Liver (tissue), 8 donors: ENCODE measurements at regions not wholly inside any gene's neighbourhood (a gene's known extent, or its start where the extent isn't known, plus 50 kb on each side); places are given as distances from the start of the nearest gene placed in this dataset.
A peak's percentile ranks its signal among the peaks of the same experiment; 100 is the strongest.

Experiments used
- DNase-seq: peaks from one replicate; pipeline ENCODE4 v3.0.0-alpha.2; 2017; ENCODE audit warnings: low spot score
- H3K27ac ChIP-seq, 2 donors: one replicate each; pipeline ENCODE4 v1.7.0; 2013; ENCODE audit warnings: inconsistent platforms in 2 of 2, low read length in 2 of 2, control low read depth in 1 of 2, low read depth in 1 of 2, mild to moderate bottlenecking in 1 of 2
- H3K27me3 ChIP-seq, 4 donors: one replicate each; pipeline versions ENCODE4 v1.6.1 to v1.7.0; 2013; ENCODE audit warnings: low read length in 3 of 4, inconsistent platforms in 1 of 4, mild to moderate bottlenecking in 1 of 4, moderate library complexity in 1 of 4; ENCODE audit not compliant: control insufficient read depth in 4 of 4, insufficient read depth in 4 of 4
- H3K36me3 ChIP-seq, 4 donors: one replicate each; pipeline versions ENCODE4 v1.6.1 to v1.7.0; 2013; ENCODE audit warnings: low read length in 3 of 4, mild to moderate bottlenecking in 3 of 4, low read depth in 1 of 4, moderate library complexity in 1 of 4; ENCODE audit not compliant: control insufficient read depth in 4 of 4, insufficient read depth in 3 of 4
- H3K4me1 ChIP-seq, 4 donors: one replicate each; pipeline versions ENCODE4 v1.6.1 to v1.7.0; 2013; ENCODE audit warnings: low read length in 3 of 4, mild to moderate bottlenecking in 3 of 4, moderate library complexity in 1 of 4; ENCODE audit not compliant: control insufficient read depth in 4 of 4, insufficient read depth in 4 of 4
- H3K4me3 ChIP-seq, 3 donors: one replicate each; pipeline versions ENCODE4 v1.6.1 to v1.7.0; 2013; ENCODE audit warnings: low read length in 3 of 3, control low read depth in 1 of 3, low read depth in 1 of 3, mild to moderate bottlenecking in 1 of 3
- H3K9ac ChIP-seq, 2 donors: one replicate each; pipeline ENCODE4 v1.7.0; 2013; ENCODE audit warnings: low read length in 2 of 2, mild to moderate bottlenecking in 2 of 2, moderate library complexity in 2 of 2, control low read depth in 1 of 2, low read depth in 1 of 2
- H3K9me3 ChIP-seq, 4 donors: one replicate each; pipeline versions ENCODE4 v1.6.1 to v1.7.0; 2013; ENCODE audit warnings: low read length in 3 of 4; ENCODE audit not compliant: control insufficient read depth in 4 of 4
- EGR1 ChIP-seq, 2 donors: IDR thresholded peaks; 2 replicates each; pipeline ENCODE4 v1.6.1; 2016 to 2018; ENCODE audit warnings: antibody characterized with exemption in 2 of 2, low read depth in 2 of 2
- FOXA1 ChIP-seq: IDR thresholded peaks from 2 replicates; pipeline ENCODE4 v1.6.1; 2016; ENCODE audit warnings: antibody characterized with exemption
- FOXA2 ChIP-seq: IDR thresholded peaks from 2 replicates; pipeline ENCODE4 v1.6.1; 2016; ENCODE audit warnings: antibody characterized with exemption
- GABPA ChIP-seq, 2 donors: IDR thresholded peaks in 1 of 2; conservative IDR thresholded peaks in 1 of 2; 2 replicates each; pipeline ENCODE4 v1.6.1; 2016; ENCODE audit warnings: antibody characterized with exemption in 2 of 2, mild to moderate bottlenecking in 1 of 2, moderate library complexity in 1 of 2
- HNF4A ChIP-seq, 2 donors: conservative IDR thresholded peaks; 2 replicates each; pipeline ENCODE4 v1.6.1; 2016; ENCODE audit warnings: antibody characterized with exemption in 2 of 2, mild to moderate bottlenecking in 2 of 2
- HNF4G ChIP-seq: IDR thresholded peaks from 2 replicates; pipeline ENCODE4 v1.6.1; 2016; ENCODE audit warnings: antibody characterized with exemption
- JUND ChIP-seq, 2 donors: IDR thresholded peaks; 2 replicates each; pipeline ENCODE4 v1.6.1; 2016; ENCODE audit warnings: antibody characterized with exemption in 2 of 2
- NR2F2 ChIP-seq: IDR thresholded peaks from 2 replicates; pipeline ENCODE4 v1.6.1; 2016; ENCODE audit warnings: antibody characterized with exemption
- RXRA ChIP-seq, 2 donors: IDR thresholded peaks; 2 replicates each; pipeline ENCODE4 v1.6.1; 2017 to 2018; ENCODE audit warnings: antibody characterized with exemption in 2 of 2, mild to moderate bottlenecking in 1 of 2
- YY1 ChIP-seq: IDR thresholded peaks from 2 replicates; pipeline ENCODE4 v1.6.1; 2016; ENCODE audit warnings: antibody characterized with exemption, mild to moderate bottlenecking
- WGBS: extraction: QIAGEN DNeasy Blood & Tissue Kit; methylation state at CpG from one replicate; pipeline ENCODE4 v1.1.7; 2013; 5-methylcytosine and 5-hydroxymethylcytosine counted together
- TF ChIP-seq, protein P1 (sequence below): IDR thresholded peaks from 2 replicates; pipeline ENCODE4 v1.6.1; 2016; ENCODE audit warnings: antibody characterized with exemption
- TF ChIP-seq, protein P2 (sequence below): IDR thresholded peaks from 2 replicates; pipeline ENCODE4 v1.6.1; 2016; ENCODE audit warnings: antibody characterized with exemption
- TF ChIP-seq, protein P3 (sequence below): IDR thresholded peaks from 2 replicates; pipeline ENCODE4 v1.6.1; 2016; ENCODE audit warnings: antibody characterized with exemption, mild to moderate bottlenecking
- TF ChIP-seq, protein P4 (sequence below): fragments of 150-350 bp; IDR thresholded peaks from 2 replicates; pipeline ENCODE4 v1.5.1; 2017; ENCODE audit warnings: improper control_type of control experiment, low read depth, low read length; ENCODE audit not compliant: missing input control
- donor health status: healthy.
- donor health status: healthy.
- donor health status: healthy.
- donor health status: healthy.
- donor health status: healthy.

DNA sequence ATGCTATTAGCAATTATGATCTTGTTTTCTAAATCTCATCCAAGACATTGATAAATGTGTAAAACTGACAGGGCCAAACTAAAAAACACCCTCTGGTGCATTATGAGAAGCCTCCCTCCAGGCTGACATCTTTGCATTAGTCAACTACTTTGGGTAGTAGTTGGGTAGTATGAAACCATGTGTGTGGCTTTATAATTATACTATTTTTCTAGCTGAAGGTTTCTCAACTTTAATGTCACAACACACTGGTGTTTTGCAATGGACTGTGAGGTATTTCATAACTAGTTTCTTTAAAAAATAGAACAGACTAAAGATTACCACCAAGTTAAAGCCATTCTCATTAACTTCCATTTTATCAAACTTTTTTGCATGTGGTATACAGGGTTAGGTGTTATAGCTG lies 73.1 kb upstream of the RBMS1 start:
- H3K36me3 ChIP-seq: no peaks in the 10 kb centered on the region
- H3K27ac ChIP-seq: no peak overlapping the region
- no peak for DNase-seq
- H3K4me3 ChIP-seq: no peak overlapping the region
- H3K9me3 ChIP-seq: no peaks in the 10 kb centered on the region
- no peaks in the 10 kb centered on the region for H3K4me1 ChIP-seq
- no peaks in the 10 kb centered on the region for H3K27me3 ChIP-seq
- TF ChIP-seq HNF4G (no peak), RXRA (IDR thresholded peaks at IDR 0.05) (peak in 1 of 2 donors; percentile 10)
- H3K9ac ChIP-seq: no peak overlapping the region

DNA sequence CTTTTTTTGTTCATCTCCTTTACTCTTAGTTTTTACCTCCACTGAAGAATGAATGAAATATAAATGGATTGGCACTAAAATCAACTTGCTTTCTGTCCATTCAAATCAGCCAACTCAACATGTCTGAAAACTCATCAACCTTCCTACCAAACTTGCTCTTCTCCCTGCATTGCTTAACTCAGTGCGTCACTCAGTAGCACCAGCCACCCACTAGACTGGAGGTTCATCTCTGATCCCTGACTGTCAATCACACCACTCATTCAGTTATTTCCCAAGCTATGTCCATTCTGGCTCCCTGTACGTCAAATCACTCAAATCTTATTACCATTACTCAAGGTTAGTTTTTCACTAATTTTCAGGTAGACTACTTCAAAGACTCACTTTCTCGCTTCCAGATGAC lies 75.2 kb upstream of the RBMS1 start:
- Histone ChIP-seq H3K9me3 (peaks cover 0 to 5% (median 0%) of the 10 kb centered on the region in 4 donors), H3K9ac (no peak overlapping the region), H3K27ac (no peak overlapping the region), H3K36me3 (no peaks in the 10 kb centered on the region), H3K4me3 (no peak overlapping the region), H3K27me3 (no peaks in the 10 kb centered on the region), H3K4me1 (no peaks in the 10 kb centered on the region)
- TF ChIP-seq FOXA2 (no peak), EGR1 (IDR thresholded peaks at IDR 0.05; ENCODE audit: low read depth in 2 of 2) (no peak), HNF4A (conservative IDR thresholded peaks at IDR 0.05) (no peak), HNF4G (no peak), NR2F2 (no peak), YY1 (no peak)
- TF ChIP-seq, protein P1, sequence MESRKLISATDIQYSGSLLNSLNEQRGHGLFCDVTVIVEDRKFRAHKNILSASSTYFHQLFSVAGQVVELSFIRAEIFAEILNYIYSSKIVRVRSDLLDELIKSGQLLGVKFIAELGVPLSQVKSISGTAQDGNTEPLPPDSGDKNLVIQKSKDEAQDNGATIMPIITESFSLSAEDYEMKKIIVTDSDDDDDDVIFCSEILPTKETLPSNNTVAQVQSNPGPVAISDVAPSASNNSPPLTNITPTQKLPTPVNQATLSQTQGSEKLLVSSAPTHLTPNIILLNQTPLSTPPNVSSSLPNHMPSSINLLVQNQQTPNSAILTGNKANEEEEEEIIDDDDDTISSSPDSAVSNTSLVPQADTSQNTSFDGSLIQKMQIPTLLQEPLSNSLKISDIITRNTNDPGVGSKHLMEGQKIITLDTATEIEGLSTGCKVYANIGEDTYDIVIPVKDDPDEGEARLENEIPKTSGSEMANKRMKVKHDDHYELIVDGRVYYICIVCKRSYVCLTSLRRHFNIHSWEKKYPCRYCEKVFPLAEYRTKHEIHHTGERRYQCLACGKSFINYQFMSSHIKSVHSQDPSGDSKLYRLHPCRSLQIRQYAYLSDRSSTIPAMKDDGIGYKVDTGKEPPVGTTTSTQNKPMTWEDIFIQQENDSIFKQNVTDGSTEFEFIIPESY: no peak
- TF ChIP-seq, protein P2, sequence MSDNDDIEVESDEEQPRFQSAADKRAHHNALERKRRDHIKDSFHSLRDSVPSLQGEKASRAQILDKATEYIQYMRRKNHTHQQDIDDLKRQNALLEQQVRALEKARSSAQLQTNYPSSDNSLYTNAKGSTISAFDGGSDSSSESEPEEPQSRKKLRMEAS: no peak
- TF ChIP-seq, protein P3, sequence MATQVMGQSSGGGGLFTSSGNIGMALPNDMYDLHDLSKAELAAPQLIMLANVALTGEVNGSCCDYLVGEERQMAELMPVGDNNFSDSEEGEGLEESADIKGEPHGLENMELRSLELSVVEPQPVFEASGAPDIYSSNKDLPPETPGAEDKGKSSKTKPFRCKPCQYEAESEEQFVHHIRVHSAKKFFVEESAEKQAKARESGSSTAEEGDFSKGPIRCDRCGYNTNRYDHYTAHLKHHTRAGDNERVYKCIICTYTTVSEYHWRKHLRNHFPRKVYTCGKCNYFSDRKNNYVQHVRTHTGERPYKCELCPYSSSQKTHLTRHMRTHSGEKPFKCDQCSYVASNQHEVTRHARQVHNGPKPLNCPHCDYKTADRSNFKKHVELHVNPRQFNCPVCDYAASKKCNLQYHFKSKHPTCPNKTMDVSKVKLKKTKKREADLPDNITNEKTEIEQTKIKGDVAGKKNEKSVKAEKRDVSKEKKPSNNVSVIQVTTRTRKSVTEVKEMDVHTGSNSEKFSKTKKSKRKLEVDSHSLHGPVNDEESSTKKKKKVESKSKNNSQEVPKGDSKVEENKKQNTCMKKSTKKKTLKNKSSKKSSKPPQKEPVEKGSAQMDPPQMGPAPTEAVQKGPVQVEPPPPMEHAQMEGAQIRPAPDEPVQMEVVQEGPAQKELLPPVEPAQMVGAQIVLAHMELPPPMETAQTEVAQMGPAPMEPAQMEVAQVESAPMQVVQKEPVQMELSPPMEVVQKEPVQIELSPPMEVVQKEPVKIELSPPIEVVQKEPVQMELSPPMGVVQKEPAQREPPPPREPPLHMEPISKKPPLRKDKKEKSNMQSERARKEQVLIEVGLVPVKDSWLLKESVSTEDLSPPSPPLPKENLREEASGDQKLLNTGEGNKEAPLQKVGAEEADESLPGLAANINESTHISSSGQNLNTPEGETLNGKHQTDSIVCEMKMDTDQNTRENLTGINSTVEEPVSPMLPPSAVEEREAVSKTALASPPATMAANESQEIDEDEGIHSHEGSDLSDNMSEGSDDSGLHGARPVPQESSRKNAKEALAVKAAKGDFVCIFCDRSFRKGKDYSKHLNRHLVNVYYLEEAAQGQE: no peak
- TF ChIP-seq, protein P4, sequence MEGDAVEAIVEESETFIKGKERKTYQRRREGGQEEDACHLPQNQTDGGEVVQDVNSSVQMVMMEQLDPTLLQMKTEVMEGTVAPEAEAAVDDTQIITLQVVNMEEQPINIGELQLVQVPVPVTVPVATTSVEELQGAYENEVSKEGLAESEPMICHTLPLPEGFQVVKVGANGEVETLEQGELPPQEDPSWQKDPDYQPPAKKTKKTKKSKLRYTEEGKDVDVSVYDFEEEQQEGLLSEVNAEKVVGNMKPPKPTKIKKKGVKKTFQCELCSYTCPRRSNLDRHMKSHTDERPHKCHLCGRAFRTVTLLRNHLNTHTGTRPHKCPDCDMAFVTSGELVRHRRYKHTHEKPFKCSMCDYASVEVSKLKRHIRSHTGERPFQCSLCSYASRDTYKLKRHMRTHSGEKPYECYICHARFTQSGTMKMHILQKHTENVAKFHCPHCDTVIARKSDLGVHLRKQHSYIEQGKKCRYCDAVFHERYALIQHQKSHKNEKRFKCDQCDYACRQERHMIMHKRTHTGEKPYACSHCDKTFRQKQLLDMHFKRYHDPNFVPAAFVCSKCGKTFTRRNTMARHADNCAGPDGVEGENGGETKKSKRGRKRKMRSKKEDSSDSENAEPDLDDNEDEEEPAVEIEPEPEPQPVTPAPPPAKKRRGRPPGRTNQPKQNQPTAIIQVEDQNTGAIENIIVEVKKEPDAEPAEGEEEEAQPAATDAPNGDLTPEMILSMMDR: no peak
- WGBS: 98% methylated on average over 3 of the region's 3 CpGs
- no peak for DNase-seq

DNA sequence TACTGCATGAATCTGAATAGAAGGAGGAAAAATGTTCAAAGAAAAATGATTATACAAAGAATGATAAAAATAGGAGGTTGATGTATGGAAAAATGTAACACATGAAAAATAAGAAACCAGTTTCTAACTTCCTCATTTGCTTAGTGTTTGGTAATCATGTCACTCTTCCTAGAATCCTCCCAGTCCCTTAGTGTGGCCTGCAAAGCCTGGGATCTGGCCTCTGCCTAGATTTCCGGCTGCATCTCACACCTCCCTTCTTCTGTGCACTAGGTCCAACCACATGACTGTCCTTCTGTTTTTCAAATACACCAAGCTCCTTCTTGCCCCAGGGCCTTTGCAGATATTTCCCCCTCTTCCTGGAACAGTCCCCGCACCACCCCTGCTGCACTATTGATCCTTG lies 76.8 kb upstream of the RBMS1 start:
- no peak overlapping the region for H3K27ac ChIP-seq
- 94% methylated on average over 2 of the region's 2 CpGs for WGBS
- no peaks in the 10 kb centered on the region for H3K27me3 ChIP-seq
- DNase-seq: no peak
- no peaks in the 10 kb centered on the region for H3K36me3 ChIP-seq
- H3K9me3 ChIP-seq: peaks cover 0 to 5% (median 0%) of the 10 kb centered on the region in 4 donors
- no peak overlapping the region for H3K9ac ChIP-seq
- no peak overlapping the region for H3K4me3 ChIP-seq
- no peaks in the 10 kb centered on the region for H3K4me1 ChIP-seq
- TF ChIP-seq, protein P2: no peak
- TF ChIP-seq RXRA (IDR thresholded peaks at IDR 0.05) (no peak), NR2F2 (no peak), FOXA1 (no peak), GABPA (IDR thresholded peaks at IDR 0.05 in 1 of 2, conservative IDR thresholded peaks at IDR 0.05 in 1 of 2) (no peak), JUND (IDR thresholded peaks at IDR 0.05) (no peak)
- TF ChIP-seq, protein P4: no peak
